ENCODE measurements at regions not wholly inside any gene's neighbourhood (a gene's known extent, or its start where the extent isn't known, plus 50 kb on each side); places are given as distances from the start of the nearest gene placed in this dataset.

DNA sequence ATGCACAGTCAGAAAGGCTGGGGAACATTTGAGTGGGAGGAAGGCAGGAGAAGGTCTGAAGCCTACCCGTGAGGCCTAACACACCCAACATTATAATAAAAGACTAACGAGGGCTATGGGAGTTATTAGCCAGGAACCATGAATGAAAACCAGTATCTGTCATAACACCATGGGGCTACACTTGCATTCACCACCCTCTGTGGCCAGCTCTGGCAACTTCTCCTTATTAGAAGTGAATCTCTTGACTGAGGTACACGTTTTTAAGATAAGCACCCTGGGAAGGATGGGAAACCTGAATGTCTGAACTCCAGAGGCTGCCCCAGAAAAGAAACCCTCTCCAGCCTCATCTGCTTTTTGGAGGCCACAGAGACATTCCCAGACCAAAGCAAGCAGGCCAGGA is 204.3 kb upstream of the RAB4A start:
- ATAC-seq, result no peak

DNA sequence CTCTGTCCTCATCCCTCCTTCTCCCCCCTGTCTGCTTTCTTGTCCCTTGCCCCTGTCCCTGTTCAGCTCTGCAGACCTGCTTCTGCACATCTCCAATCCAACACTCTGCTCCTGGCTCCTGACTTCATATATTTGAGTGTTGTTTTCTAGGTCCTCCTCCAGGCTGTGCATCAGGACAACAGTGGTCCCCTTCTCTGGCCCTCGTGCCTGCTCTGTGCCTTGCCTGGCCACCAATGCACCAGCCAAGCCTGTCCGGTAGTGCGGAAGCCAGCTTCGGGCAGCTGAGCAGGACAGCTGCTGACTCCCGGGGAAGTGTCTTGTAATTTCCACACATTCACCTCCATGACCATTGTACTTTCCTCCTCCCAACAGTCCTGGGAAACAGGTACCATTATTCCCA is 203.4 kb upstream of the RAB4A start:
- H3K27me3 ChIP-seq, result no peaks in the 10 kb centered on the region
- intact Hi-C loops (cut with DNase I), result no loop called here
- H3K4me3 ChIP-seq, result no peak overlapping the region
- WGBS, 4 donors, result 87 to 100% (median 93%) methylated on average over 5 of the region's 5 CpGs
- TF ChIP-seq POLR2A (IDR thresholded peaks at IDR 0.05), result no peak
- TF ChIP-seq, protein P1, sequence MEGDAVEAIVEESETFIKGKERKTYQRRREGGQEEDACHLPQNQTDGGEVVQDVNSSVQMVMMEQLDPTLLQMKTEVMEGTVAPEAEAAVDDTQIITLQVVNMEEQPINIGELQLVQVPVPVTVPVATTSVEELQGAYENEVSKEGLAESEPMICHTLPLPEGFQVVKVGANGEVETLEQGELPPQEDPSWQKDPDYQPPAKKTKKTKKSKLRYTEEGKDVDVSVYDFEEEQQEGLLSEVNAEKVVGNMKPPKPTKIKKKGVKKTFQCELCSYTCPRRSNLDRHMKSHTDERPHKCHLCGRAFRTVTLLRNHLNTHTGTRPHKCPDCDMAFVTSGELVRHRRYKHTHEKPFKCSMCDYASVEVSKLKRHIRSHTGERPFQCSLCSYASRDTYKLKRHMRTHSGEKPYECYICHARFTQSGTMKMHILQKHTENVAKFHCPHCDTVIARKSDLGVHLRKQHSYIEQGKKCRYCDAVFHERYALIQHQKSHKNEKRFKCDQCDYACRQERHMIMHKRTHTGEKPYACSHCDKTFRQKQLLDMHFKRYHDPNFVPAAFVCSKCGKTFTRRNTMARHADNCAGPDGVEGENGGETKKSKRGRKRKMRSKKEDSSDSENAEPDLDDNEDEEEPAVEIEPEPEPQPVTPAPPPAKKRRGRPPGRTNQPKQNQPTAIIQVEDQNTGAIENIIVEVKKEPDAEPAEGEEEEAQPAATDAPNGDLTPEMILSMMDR (IDR thresholded peaks at IDR 0.05), result no peak
- ATAC-seq (no peak), DNase-seq (no peak)
- no peaks in the 10 kb centered on the region for H3K9me3 ChIP-seq
- peaks cover 0 to 74% (median 1%) of the 10 kb centered on the region in 12 donors for H3K4me1 ChIP-seq
- peak overlapping the region in 2 of 12 donors; percentile 18 to 90 for H3K27ac ChIP-seq
- H3K36me3 ChIP-seq, result no peaks in the 10 kb centered on the region

More for the DNA sequence above, 204.3 kb upstream of the RAB4A start:
- no peak overlapping the region for H3K4me3 ChIP-seq
- peaks cover 0 to 77% (median 5%) of the 10 kb centered on the region in 12 donors for H3K4me1 ChIP-seq
- no peak for DNase-seq
- H3K9me3 ChIP-seq, result no peaks in the 10 kb centered on the region
- no peaks in the 10 kb centered on the region for H3K27me3 ChIP-seq
- H3K27ac ChIP-seq, result peak overlapping the region in 1 of 12 donors; percentile 90
- no peaks in the 10 kb centered on the region for H3K36me3 ChIP-seq
- WGBS, 4 donors, result 60 to 77% (median 73%) methylated on average over 3 of the region's 3 CpGs
- intact Hi-C loops (cut with DNase I), result no loop called here
- no peak for TF ChIP-seq POLR2A (IDR thresholded peaks at IDR 0.05)
- TF ChIP-seq, protein P1 (IDR thresholded peaks at IDR 0.05), result no peak

DNA sequence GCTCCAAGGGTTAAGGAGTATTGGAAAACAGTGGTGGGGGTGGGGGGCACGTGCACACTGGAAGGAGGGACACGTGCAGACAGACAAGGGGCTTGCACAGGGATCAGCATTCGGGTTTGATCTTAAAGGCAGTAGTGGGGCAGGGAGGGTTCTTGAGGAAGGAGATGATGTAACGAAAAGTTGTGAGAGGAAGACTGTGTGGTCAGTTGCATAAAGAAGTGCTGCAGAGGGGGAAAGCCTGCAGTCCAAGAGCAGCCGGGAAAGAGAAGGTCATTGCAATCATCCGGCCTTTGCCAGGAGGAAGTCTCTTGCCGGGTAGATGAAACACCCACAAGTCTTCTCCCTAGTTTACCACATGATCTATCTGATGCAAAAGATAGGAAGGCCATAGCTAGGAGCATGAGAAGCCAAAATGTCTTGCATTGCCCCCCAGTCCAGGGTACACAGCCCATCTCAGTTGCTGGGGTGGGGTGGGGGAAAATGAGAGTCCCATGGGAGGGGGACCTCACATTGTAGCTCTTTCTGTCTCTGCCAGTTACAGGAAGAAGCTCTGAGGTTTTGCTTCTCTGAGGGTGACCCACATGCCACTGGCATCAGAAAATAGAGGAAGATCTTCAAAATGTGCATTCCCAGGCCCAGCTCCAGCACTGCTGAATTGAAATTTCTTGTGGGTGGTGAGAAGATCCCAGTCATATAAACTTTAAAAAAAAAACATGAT is 202.5 kb upstream of the RAB4A start:
- intact Hi-C loops (cut with DNase I), result no loop called here
- ATAC-seq, result peak in 3 of 4 donors; percentile 30 to 80 (median 66)
- no peaks in the 10 kb centered on the region for H3K27me3 ChIP-seq

DNA sequence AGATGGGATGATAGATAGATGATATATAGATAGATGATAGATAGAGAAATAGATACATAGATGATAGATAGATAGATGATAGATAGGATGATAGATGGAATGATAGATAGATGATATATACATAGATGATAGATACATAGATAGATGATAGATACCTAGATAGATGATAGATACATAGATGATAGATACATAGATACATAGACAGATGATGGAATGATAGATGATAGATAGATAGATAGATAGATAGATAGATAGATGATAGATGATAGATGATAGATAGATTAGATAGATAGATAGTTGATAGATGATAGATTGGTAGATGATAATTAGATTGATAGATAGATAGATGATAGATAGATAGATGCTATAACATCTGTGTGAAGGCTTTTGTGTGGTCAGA is 201.7 kb upstream of the RAB4A start:
- Histone ChIP-seq H3K27ac (peak overlapping the region in 4 of 12 donors; percentile 10 to 90 (median 18)), H3K9me3 (no peaks in the 10 kb centered on the region), H3K36me3 (no peaks in the 10 kb centered on the region), H3K4me3 (no peak overlapping the region), H3K27me3 (no peaks in the 10 kb centered on the region), H3K4me1 (peaks cover 0 to 68% (median 1%) of the 10 kb centered on the region in 12 donors)
- DNase-seq, result no peak
- intact Hi-C loops (cut with DNase I), result no loop called here
- no peak for ATAC-seq
- TF ChIP-seq, protein P1 (IDR thresholded peaks at IDR 0.05), result no peak
- no peak for TF ChIP-seq POLR2A (IDR thresholded peaks at IDR 0.05)

More for the DNA sequence above, 202.5 kb upstream of the RAB4A start:
- Histone ChIP-seq H3K36me3 (no peaks in the 10 kb centered on the region), H3K4me1 (peaks cover 0 to 74% (median 1%) of the 10 kb centered on the region in 12 donors), H3K27ac (peak overlapping the region in 3 of 12 donors; percentile 26 to 90 (median 37)), H3K9me3 (no peaks in the 10 kb centered on the region), H3K4me3 (no peak overlapping the region)
- TF ChIP-seq, protein P1 (IDR thresholded peaks at IDR 0.05), result no peak
- no peak for TF ChIP-seq POLR2A (IDR thresholded peaks at IDR 0.05)
- peak in 4 of 5 donors; percentile 43 to 50 (median 46) for DNase-seq
- WGBS, 4 donors, result 20 to 26% (median 25%) methylated on average over 7 of the region's 7 CpGs
